ENCODE measurements at regions not wholly inside any gene's neighbourhood (a gene's known extent, or its start where the extent isn't known, plus 50 kb on each side); places are given as distances from the start of the nearest gene placed in this dataset.

GRCh38 chr3:24944805-24945520 lies 450.3 kb upstream of the THRB start:
- no peaks in the 10 kb centered on the region for H3K9me3 ChIP-seq
- no peak for DNase-seq (ENCODE audit: low spot score in 2 of 2)
- no peaks in the 10 kb centered on the region for H3K27me3 ChIP-seq (ENCODE audit: low read depth)
- in situ Hi-C loops (cut with MboI; ENCODE audit: low sequenced_read_pairs) = no loop called here
- H3K4me1 ChIP-seq = no peaks in the 10 kb centered on the region; the same call in 1 of the 2 replicates
- no peak overlapping the region for H3K4me3 ChIP-seq
- H3K36me3 ChIP-seq (replicated peaks) = no peaks in the 10 kb centered on the region

- Histone ChIP-seq H3K36me3 (replicated peaks) (no peaks in the 10 kb centered on the region), H3K9me3 (no peaks in the 10 kb centered on the region), H3K4me3 (no peak overlapping the region), H3K4me1 (peaks cover 3% of the 10 kb centered on the region; the same call in 1 of the 2 replicates), H3K27me3 (ENCODE audit: low read depth) (no peaks in the 10 kb centered on the region)
- in situ Hi-C loops (cut with MboI; ENCODE audit: low sequenced_read_pairs) = no loop called here
- DNase-seq (ENCODE audit: low spot score in 2 of 2) = no peak
Measured at GRCh38 chr3:24945563-24945962, 450.9 kb upstream of the THRB start.

- in situ Hi-C loops (cut with MboI; ENCODE audit: low sequenced_read_pairs) = no loop called here
- no peak for DNase-seq (ENCODE audit: low spot score in 2 of 2)
- Histone ChIP-seq H3K36me3 (replicated peaks) (no peaks in the 10 kb centered on the region), H3K4me3 (no peak overlapping the region), H3K4me1 (peaks cover 3% of the 10 kb centered on the region; the same call in 1 of the 2 replicates), H3K9me3 (no peaks in the 10 kb centered on the region), H3K27me3 (ENCODE audit: low read depth) (no peaks in the 10 kb centered on the region)
Measured at GRCh38 chr3:24947103-24947502, 452.5 kb upstream of the THRB start.

DNA sequence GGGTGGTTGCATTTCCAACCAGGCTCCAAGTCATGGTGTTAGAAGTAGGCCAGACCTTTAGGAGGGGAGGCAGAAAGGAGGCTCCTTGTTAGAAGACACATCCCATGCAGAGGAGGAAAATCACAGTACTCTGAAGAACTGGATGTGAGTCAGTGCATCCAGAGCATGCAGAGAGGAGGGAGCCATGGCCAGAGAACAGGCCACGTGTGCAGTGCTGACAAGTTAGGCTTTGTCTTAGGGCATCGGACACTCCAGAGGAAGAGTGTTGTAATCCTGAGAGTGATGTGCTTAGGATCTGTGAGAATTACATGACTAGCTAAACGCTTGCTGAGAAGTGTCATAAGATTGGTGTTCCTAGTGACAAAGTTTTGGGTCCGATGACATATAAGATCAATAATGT lies 456.5 kb upstream of the THRB start:
- Histone ChIP-seq H3K4me1 (peaks cover 7% of the 10 kb centered on the region), H3K27me3 (ENCODE audit: low read depth) (no peaks in the 10 kb centered on the region; the same call in 1 of the 2 replicates), H3K4me3 (no peak overlapping the region), H3K9me3 (no peaks in the 10 kb centered on the region), H3K36me3 (replicated peaks) (no peaks in the 10 kb centered on the region)
- in situ Hi-C loops (cut with MboI; ENCODE audit: low sequenced_read_pairs) = loop anchor here (25.0 kb wide), 1 partner anchor 636 kb away; no protein-coding TSS in a partner anchor
- DNase-seq (ENCODE audit: low spot score in 2 of 2) = no peak

DNA sequence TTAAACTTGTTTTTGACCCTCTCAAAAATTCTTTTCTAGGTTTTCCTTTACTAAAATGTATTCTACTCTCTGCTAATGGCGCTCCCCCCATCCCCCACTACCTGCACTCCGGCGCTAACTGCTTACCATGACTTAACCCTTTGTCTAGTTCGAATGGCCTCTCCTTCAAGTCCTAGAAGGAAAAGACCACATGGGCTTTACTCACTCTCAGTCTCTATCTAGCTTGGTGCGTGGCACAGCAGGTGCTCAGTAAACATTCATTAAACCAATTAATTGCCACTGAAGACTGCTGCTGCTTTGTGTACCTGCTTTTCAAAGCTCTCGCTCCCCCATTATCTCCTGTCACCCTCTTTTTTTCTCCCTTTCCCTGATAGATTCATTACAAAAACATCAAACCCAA lies 457.7 kb upstream of the THRB start:
- Histone ChIP-seq H3K9me3 (no peaks in the 10 kb centered on the region), H3K36me3 (replicated peaks) (no peaks in the 10 kb centered on the region), H3K4me3 (no peak overlapping the region), H3K4me1 (peaks cover 7% of the 10 kb centered on the region), H3K27me3 (ENCODE audit: low read depth) (no peaks in the 10 kb centered on the region; the same call in 1 of the 2 replicates)
- DNase-seq (ENCODE audit: low spot score in 2 of 2) = no peak
- in situ Hi-C loops (cut with MboI; ENCODE audit: low sequenced_read_pairs) = loop anchor here (25.0 kb wide), 1 partner anchor 635 kb away; no protein-coding TSS in a partner anchor

GRCh38 chr3:24953060-24953771 lies 458.6 kb upstream of the THRB start:
- Histone ChIP-seq H3K9me3 (no peaks in the 10 kb centered on the region), H3K4me1 (peaks cover 7% of the 10 kb centered on the region), H3K27me3 (ENCODE audit: low read depth) (no peaks in the 10 kb centered on the region; the same call in 1 of the 2 replicates), H3K36me3 (replicated peaks) (no peaks in the 10 kb centered on the region), H3K4me3 (no peak overlapping the region)
- no peak for DNase-seq (ENCODE audit: low spot score in 2 of 2)
- in situ Hi-C loops (cut with MboI; ENCODE audit: low sequenced_read_pairs) = loop anchor here (25.0 kb wide), 1 partner anchor 634 kb away; no protein-coding TSS in a partner anchor

- in situ Hi-C loops (cut with MboI; ENCODE audit: low sequenced_read_pairs) = loop anchor here (25.0 kb wide), 1 partner anchor 631 kb away; no protein-coding TSS in a partner anchor
- H3K36me3 ChIP-seq (replicated peaks) = no peaks in the 10 kb centered on the region
- no peaks in the 10 kb centered on the region for H3K9me3 ChIP-seq
- DNase-seq (ENCODE audit: low spot score in 2 of 2) = no peak
- no peak overlapping the region for H3K4me3 ChIP-seq
- peaks cover 4% of the 10 kb centered on the region; the same call in 1 of the 2 replicates for H3K4me1 ChIP-seq
- no peaks in the 10 kb centered on the region; the same call in 1 of the 2 replicates for H3K27me3 ChIP-seq (ENCODE audit: low read depth)
Measured at GRCh38 chr3:24956613-24957012, 462.0 kb upstream of the THRB start.

GRCh38 chr3:24958271-24958670 lies 463.6 kb upstream of the THRB start:
- Histone ChIP-seq H3K4me1 (no peaks in the 10 kb centered on the region), H3K36me3 (replicated peaks) (no peaks in the 10 kb centered on the region), H3K27me3 (ENCODE audit: low read depth) (no peaks in the 10 kb centered on the region; the same call in 1 of the 2 replicates), H3K4me3 (no peak overlapping the region), H3K9me3 (no peaks in the 10 kb centered on the region)
- in situ Hi-C loops (cut with MboI; ENCODE audit: low sequenced_read_pairs) = loop anchor here (25.0 kb wide), 1 partner anchor 629 kb away; no protein-coding TSS in a partner anchor
- no peak for DNase-seq (ENCODE audit: low spot score in 2 of 2)

DNA sequence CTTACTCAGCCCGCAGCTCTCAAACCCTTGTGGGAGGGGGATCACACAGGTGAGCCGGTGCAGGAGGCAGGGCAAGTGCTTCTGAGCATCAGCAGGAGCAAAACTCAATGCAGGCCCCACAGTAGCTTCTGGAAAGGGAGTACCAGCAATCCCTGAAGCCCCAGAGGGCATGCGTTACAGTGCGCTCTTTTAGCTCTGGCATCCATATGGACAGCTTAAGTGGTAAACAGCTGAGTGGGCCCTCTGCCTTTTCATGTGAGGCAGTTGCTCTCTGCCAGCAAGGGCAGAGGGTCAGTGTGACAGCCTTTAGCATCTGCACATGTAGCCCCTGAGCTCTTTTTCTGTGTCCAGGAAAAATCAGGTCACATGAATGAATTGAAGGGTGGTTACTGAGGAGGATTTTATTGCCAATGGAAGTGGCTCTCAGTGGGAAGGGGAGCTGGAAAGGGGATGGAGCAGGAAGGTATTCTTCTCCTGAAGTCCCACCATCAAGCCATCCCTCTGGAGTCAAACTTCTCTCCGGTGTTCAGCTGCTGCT lies 464.3 kb upstream of the THRB start:
- H3K4me3 ChIP-seq = no peak overlapping the region
- no peaks in the 10 kb centered on the region for H3K36me3 ChIP-seq (replicated peaks)
- no peaks in the 10 kb centered on the region for H3K27me3 ChIP-seq (ENCODE audit: low read depth)
- H3K4me1 ChIP-seq = no peaks in the 10 kb centered on the region
- in situ Hi-C loops (cut with MboI; ENCODE audit: low sequenced_read_pairs) = loop anchor here (25.0 kb wide), 1 partner anchor 628 kb away; no protein-coding TSS in a partner anchor
- H3K9me3 ChIP-seq = no peaks in the 10 kb centered on the region
- no peak for DNase-seq (ENCODE audit: low spot score in 2 of 2)

DNA sequence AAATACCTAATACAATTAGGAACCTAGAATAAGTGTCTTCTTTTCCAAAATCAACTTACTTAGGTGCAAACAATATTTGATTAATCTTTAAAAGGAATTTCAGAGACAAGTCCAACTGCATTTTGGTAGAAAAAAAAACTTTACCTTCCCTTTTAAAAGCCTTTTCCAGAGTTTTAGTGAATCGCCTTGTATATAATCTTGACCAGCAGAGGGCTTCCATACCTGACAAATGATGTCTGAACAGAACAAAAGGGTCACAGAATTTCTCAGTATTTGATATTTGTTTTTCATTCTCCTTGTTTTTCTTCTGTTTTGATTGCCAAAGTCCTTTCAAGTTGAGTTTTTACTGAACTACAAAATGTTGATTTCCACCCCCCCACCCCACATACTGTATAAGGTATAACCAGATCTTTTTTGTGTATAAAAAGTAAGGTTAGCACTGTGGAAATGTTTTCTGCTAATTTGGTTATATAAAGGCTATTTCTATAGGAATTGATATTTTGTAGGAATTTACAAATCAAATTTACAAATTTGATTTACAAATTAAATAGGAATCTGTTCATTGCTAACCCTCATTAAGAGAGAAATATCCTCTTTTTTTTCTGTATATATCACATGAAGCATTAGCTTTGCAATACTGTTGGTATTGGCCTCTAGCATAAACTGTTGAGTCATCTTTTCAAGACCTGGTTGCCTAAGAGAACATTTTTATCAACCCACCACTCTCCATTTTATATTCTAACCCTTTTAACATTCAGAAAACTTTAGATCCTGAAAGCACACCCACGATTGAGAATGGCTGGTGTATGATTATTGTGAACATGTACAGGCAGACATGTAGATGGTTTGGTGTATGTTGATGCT lies 464.1 kb upstream of the RARB start:
- in situ Hi-C loops (cut with MboI; ENCODE audit: low sequenced_read_pairs) = loop anchor here (25.0 kb wide), 1 partner anchor 623 kb away; no protein-coding TSS in a partner anchor
- DNase-seq (ENCODE audit: low spot score in 2 of 2) = peak; percentile 22 to 35
- no peaks in the 10 kb centered on the region for H3K4me1 ChIP-seq

GRCh38 chr3:24965706-24966385 lies 462.2 kb upstream of the RARB start:
- Histone ChIP-seq H3K4me3 (no peak overlapping the region), H3K9me3 (no peaks in the 10 kb centered on the region), H3K36me3 (replicated peaks) (no peaks in the 10 kb centered on the region), H3K27me3 (ENCODE audit: low read depth) (no peaks in the 10 kb centered on the region), H3K4me1 (no peaks in the 10 kb centered on the region)
- in situ Hi-C loops (cut with MboI; ENCODE audit: low sequenced_read_pairs) = loop anchor here (25.0 kb wide), 1 partner anchor 621 kb away; no protein-coding TSS in a partner anchor
- DNase-seq (ENCODE audit: low spot score in 2 of 2) = no peak

More for the DNA sequence above, 464.1 kb upstream of the RARB start:
- Histone ChIP-seq H3K4me3 (no peak overlapping the region), H3K9me3 (no peaks in the 10 kb centered on the region), H3K36me3 (replicated peaks) (no peaks in the 10 kb centered on the region), H3K27me3 (ENCODE audit: low read depth) (no peaks in the 10 kb centered on the region)

DNA sequence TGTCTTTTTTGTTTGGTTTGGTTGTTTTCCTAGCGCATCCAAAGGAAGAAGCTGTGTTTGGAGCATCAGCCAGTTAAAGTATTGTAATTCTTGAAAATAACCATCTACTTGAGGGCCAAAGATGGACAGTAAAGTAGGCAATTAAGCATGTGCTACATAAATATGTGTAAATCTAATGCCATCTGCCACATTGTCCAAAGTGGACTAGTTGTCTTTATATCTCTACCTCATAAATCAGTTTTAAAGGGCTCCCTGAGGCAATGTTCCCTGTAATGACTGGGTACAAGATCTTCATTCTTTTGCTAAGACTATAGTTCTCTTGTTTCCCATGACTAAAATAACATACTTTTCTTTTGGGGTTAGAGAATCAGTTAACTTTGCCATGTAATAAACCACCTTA lies 460.0 kb upstream of the RARB start:
- no peaks in the 10 kb centered on the region for H3K36me3 ChIP-seq (replicated peaks)
- no peaks in the 10 kb centered on the region for H3K27me3 ChIP-seq (ENCODE audit: low read depth)
- in situ Hi-C loops (cut with MboI; ENCODE audit: low sequenced_read_pairs) = loop anchor here (25.0 kb wide), 1 partner anchor 619 kb away; no protein-coding TSS in a partner anchor
- no peaks in the 10 kb centered on the region for H3K9me3 ChIP-seq
- no peak overlapping the region for H3K4me3 ChIP-seq
- no peak for DNase-seq (ENCODE audit: low spot score in 2 of 2)
- H3K4me1 ChIP-seq = no peaks in the 10 kb centered on the region
